ENCODE measurements at regions not wholly inside any gene's neighbourhood (a gene's known extent, or its start where the extent isn't known, plus 50 kb on each side); places are given as distances from the start of the nearest gene placed in this dataset.

DNA sequence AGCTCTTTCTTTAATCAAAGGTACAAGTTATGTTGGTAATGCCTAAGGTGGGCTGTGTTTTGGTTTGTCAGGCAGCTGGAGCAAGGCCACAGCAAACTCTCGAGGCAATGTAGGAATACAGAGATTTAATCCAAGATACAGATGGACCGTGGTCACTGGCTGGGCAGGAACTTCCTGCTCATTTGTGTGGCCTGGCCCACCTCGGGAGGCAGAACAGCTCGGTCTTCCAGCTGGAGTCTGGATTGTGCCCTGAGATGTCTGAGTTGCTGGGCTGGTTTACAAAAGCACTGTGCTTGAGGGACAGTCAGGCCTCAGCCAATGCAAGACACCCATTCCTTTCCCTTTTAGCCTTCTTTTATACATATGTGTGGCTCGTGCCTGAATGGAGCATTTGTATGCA, 506.1 kb upstream of the SALL3 start:
- TF ChIP-seq, protein P1, sequence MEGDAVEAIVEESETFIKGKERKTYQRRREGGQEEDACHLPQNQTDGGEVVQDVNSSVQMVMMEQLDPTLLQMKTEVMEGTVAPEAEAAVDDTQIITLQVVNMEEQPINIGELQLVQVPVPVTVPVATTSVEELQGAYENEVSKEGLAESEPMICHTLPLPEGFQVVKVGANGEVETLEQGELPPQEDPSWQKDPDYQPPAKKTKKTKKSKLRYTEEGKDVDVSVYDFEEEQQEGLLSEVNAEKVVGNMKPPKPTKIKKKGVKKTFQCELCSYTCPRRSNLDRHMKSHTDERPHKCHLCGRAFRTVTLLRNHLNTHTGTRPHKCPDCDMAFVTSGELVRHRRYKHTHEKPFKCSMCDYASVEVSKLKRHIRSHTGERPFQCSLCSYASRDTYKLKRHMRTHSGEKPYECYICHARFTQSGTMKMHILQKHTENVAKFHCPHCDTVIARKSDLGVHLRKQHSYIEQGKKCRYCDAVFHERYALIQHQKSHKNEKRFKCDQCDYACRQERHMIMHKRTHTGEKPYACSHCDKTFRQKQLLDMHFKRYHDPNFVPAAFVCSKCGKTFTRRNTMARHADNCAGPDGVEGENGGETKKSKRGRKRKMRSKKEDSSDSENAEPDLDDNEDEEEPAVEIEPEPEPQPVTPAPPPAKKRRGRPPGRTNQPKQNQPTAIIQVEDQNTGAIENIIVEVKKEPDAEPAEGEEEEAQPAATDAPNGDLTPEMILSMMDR (optimal IDR thresholded peaks at IDR 0.05 in 1 of 3, IDR thresholded peaks at IDR 0.05 in 1 of 3, conservative IDR thresholded peaks at IDR 0.05 in 1 of 3; ENCODE audit: extremely low read depth in 1 of 3, insufficient read depth in 2 of 3, low read length in 3 of 3), result no peak
- no peak for TF ChIP-seq EZH2 (IDR thresholded peaks at IDR 0.05; ENCODE audit: low read length)

Data from keratinocyte (primary cell).